ENCODE measurements at regions not wholly inside any gene's neighbourhood (a gene's known extent, or its start where the extent isn't known, plus 50 kb on each side); places are given as distances from the start of the nearest gene placed in this dataset.

DNA sequence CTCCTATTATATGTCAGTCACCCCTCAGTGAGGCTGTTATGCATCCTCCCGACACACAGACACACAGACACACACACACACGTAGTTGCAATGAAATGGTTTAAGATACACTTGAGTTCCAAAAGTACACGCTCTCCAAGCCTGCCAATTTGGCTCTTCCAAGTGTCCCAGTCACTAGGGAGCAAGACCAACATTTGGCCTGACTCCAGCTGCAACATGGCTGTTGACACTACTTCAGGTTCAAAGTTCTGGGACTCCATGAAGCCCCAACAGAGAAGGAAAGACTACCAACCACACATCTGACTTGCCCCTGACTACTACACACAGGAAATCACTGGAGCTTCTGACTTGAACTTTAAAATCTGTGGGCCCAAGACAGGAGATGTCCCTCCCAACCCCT, 128.1 kb upstream of the KCNJ18 start:
- no peak for TF ChIP-seq FOXP2 (optimal IDR thresholded peaks at IDR 0.05; ENCODE audit: borderline replicate concordance, extremely low read depth, extremely low read length, insufficient read depth)
- TF ChIP-seq, protein P1, sequence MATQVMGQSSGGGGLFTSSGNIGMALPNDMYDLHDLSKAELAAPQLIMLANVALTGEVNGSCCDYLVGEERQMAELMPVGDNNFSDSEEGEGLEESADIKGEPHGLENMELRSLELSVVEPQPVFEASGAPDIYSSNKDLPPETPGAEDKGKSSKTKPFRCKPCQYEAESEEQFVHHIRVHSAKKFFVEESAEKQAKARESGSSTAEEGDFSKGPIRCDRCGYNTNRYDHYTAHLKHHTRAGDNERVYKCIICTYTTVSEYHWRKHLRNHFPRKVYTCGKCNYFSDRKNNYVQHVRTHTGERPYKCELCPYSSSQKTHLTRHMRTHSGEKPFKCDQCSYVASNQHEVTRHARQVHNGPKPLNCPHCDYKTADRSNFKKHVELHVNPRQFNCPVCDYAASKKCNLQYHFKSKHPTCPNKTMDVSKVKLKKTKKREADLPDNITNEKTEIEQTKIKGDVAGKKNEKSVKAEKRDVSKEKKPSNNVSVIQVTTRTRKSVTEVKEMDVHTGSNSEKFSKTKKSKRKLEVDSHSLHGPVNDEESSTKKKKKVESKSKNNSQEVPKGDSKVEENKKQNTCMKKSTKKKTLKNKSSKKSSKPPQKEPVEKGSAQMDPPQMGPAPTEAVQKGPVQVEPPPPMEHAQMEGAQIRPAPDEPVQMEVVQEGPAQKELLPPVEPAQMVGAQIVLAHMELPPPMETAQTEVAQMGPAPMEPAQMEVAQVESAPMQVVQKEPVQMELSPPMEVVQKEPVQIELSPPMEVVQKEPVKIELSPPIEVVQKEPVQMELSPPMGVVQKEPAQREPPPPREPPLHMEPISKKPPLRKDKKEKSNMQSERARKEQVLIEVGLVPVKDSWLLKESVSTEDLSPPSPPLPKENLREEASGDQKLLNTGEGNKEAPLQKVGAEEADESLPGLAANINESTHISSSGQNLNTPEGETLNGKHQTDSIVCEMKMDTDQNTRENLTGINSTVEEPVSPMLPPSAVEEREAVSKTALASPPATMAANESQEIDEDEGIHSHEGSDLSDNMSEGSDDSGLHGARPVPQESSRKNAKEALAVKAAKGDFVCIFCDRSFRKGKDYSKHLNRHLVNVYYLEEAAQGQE (IDR thresholded peaks at IDR 0.05; ENCODE audit: insufficient read depth in 1 of 2, low read depth in 2 of 2, low read length in 2 of 2), result no peak

DNA sequence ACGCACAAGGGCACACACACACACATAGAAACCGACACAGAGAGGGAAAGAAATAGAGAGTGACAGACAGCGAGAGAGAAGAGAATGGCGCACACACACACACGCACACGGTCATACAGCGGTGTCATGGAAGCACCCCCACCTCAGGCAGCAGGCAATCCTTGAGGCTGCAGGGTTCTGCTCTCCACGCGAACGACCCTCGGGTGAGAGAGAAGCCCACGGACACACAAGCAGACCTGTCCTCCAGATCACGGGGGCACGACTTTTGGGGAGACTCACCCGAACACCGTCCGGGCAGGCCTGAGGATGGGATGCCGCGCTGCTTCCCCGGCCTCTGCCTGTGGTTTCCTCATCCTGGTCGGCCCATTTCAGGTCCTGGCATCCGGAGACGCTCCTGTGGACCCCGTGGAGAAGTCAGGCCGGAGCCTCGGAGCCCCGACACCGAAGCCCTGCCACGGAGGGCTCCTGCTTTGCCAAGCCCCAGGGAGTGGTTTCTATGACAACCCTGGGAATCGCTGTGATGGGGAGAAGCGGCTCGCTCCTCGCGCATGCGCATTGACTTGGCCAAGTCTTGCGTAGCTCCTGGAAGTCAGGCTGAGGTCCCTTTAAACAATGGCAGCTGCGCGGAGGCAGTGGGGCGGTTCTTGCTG, 118.2 kb upstream of the KCNJ18 start:
- TF ChIP-seq SIN3A (IDR thresholded peaks at IDR 0.05; ENCODE audit: borderline replicate concordance, insufficient read depth, low read length) (no peak), POLR2AphosphoS5 (IDR thresholded peaks at IDR 0.05; ENCODE audit: low read depth, low read length) (no peak), TAF1 (IDR thresholded peaks at IDR 0.05; ENCODE audit: borderline replicate concordance, insufficient read depth, low read length) (no peak), FOXP2 (optimal IDR thresholded peaks at IDR 0.05; ENCODE audit: borderline replicate concordance, extremely low read depth, extremely low read length, insufficient read depth) (no peak)
- TF ChIP-seq, protein P1 (IDR thresholded peaks at IDR 0.05; ENCODE audit: insufficient read depth in 1 of 2, low read depth in 2 of 2, low read length in 2 of 2), result no peak

DNA sequence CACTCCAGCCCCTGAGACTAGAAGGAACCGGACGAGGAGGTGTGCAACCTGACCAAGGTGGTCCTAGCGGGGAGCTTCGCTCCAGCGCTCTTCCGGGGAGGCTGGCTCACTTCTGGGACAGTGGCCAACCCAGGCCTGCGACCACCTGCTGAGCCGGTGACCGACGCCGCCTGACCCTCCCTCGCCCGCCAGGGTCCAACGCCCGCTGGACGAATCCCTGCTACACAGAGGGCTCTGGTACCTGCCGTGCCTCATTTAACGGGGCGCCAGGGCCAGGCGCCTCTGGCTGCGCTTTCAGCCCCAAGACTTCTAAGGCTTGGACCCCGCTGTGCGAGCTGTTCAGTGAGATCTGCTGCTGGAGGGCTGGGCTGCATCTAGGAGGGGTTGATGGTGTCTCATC, 99.5 kb upstream of the KCNJ18 start:
- no peak for TF ChIP-seq TAF1 (IDR thresholded peaks at IDR 0.05; ENCODE audit: borderline replicate concordance, insufficient read depth, low read length)
- TF ChIP-seq FOXP2 (optimal IDR thresholded peaks at IDR 0.05; ENCODE audit: borderline replicate concordance, extremely low read depth, extremely low read length, insufficient read depth), result no peak
- TF ChIP-seq SIN3A (IDR thresholded peaks at IDR 0.05; ENCODE audit: borderline replicate concordance, insufficient read depth, low read length), result no peak
- TF ChIP-seq, protein P1 (IDR thresholded peaks at IDR 0.05; ENCODE audit: insufficient read depth in 1 of 2, low read depth in 2 of 2, low read length in 2 of 2), result no peak
- no peak for TF ChIP-seq POLR2AphosphoS5 (IDR thresholded peaks at IDR 0.05; ENCODE audit: low read depth, low read length)

DNA sequence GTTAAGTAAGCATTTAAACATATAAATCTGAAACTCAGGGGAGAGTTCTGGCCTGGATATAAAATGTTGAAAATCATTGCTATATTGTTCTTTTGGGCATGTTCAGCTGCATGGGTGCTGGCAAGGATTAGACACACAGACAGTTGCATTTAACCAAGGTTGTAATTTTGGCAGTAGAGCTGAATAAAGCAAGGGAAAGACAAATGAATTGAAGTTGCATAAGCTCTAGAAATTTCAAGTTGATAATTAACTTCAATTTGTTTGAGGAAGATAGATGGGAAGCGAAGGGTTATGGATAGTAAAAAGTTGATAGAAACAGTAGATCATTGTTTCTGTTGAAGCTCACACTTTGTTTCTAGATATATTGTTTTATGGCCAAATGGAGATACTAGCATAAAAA, 97.2 kb upstream of the KCNJ18 start:
- no peak for TF ChIP-seq FOXP2 (optimal IDR thresholded peaks at IDR 0.05; ENCODE audit: borderline replicate concordance, extremely low read depth, extremely low read length, insufficient read depth)
- no peak for TF ChIP-seq SIN3A (IDR thresholded peaks at IDR 0.05; ENCODE audit: borderline replicate concordance, insufficient read depth, low read length)
- TF ChIP-seq, protein P1 (IDR thresholded peaks at IDR 0.05; ENCODE audit: insufficient read depth in 1 of 2, low read depth in 2 of 2, low read length in 2 of 2), result no peak

DNA sequence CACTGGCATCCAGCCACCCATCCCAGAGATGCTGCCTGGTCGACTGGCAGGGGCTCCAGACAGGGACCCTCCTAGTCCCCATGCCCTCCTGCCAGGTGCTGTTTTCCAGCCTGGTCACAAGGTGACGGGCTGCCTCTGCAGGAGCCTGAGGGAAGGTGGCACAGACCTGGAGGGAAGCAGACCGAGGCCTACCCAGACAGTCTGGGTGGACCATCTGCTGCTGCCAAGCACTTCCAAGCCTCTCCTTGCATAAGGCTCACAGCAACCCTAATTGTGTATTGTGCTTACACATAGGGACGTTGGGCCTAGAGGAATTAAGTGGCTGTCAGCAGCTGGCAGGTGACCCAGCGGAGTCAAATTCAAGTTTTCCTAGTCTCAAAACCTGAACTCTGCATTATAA, 90.1 kb upstream of the KCNJ18 start:
- TF ChIP-seq FOXP2 (optimal IDR thresholded peaks at IDR 0.05; ENCODE audit: borderline replicate concordance, extremely low read depth, extremely low read length, insufficient read depth) (no peak), SIN3A (IDR thresholded peaks at IDR 0.05; ENCODE audit: borderline replicate concordance, insufficient read depth, low read length) (no peak), TAF1 (IDR thresholded peaks at IDR 0.05; ENCODE audit: borderline replicate concordance, insufficient read depth, low read length) (no peak), POLR2AphosphoS5 (IDR thresholded peaks at IDR 0.05; ENCODE audit: low read depth, low read length) (no peak)
- TF ChIP-seq, protein P1 (IDR thresholded peaks at IDR 0.05; ENCODE audit: insufficient read depth in 1 of 2, low read depth in 2 of 2, low read length in 2 of 2), result no peak
